GM18511 (cell line): ENCODE measurements at regions not wholly inside any gene's neighbourhood (a gene's known extent, or its start where the extent isn't known, plus 50 kb on each side); places are given as distances from the start of the nearest gene placed in this dataset.
"Not testable (repeated sequence)": the region's sequence is repeated elsewhere in the genome, so short reads cannot be mapped to it uniquely, and the experiment has no call there.

Experiments
- ATAC-seq: cut with Tn5 transposase; IDR thresholded peaks from one replicate; pipeline ENCODE4 v1.9.1; 2021; ENCODE audit warnings: mild to moderate bottlenecking, moderate library complexity; ENCODE audit not compliant: unreplicated experiment

DNA sequence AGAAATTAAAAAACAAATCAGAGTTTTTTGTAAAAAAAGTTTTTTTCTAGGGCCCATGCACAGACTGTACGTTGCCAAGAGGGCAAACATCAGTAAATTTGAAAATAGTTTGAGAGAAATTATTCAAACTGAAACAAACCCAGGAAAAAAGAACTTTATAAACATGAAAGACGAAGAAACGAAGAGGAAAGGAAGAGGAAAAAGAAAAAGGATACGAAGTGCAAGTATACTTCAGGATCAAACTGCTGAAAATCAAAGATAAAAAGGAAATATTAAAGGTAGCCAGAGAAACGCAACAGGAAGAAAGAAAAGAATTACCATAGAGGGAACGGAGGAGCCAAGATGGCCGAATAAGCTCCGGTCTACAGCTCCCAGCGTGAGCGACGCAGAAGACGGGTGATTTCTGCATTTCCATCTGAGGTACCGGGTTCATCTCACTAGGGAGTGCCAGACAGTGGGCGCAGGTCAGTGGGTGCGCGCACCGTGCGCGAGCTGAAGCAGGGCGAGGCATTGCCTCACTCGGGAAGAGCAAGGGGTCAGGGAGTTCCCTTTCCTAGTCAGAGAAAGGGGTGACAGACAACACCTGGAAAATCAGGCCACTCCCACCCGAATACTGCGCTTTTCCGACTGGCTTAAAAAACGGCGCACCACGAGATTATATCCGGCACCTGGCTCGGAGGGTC lies 94.4 kb upstream of the GAS1 start:
- ATAC-seq = not testable (repeated sequence)

DNA sequence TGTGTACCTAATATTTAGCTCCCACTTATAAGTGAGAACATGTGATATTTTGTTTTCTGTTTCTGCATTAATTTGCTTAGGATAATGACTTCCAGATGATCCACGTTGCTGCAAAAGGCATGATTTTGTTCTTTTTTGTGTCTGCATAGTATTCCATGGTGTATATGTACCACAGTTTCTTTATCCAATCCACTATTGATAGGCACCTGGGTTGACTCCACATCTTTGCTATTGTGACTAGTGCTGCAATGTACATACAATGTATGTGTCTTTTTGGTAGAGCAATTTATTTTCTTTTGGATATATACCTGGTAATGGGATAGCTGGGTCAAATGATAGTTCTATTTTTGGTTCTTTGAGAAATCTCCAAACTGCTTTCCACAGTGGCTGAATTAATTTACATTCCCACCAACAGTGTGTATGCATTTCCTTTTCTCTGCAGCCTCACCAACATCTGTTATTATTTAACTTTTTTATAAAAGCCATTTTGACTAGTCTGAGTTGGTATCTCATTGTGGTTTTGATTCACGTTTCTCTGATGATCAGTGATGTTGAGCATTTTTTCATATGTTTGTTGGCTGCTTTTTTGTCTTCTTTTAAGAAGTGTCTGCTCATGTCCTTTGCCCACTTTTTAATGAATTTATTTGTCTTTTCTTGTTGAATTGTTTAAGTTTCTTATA lies 102.8 kb upstream of the GAS1 start:
- not testable (repeated sequence) for ATAC-seq

DNA sequence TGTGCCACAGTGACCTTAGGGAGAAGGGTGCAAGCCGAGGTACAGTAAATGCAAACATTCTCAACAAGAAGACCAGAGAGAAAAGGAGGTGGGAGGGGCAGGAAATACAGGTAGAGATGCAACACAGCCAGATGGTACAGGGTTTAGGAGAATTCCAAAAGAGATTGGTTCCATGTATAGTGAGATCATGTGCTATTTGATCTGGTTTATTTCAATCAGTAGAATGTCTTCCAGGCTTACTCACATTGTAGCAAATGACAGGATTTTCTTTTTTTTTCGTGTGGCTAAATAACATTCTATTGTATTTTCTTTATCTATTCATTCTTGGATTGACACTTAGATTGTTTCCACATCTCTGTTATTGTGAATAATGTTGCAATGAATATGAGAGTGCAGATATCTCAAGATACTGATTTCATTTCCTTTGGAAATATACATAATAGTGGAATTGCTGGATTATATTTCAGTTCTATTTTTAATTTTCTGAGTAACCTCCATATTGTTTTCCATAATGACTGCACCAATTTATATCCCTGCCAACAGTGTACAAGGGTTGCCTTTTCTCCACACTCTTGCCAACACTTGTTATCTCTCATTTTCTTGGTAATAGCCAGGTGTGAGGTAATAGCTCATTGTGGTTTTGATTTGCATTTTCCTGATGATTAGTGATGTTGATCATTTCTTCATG lies 107.8 kb upstream of the GAS1 start:
- no peak for ATAC-seq

- no peak for ATAC-seq
Observed at GRCh38 chr9:87059772-87060171, 112.5 kb upstream of the GAS1 start.

DNA sequence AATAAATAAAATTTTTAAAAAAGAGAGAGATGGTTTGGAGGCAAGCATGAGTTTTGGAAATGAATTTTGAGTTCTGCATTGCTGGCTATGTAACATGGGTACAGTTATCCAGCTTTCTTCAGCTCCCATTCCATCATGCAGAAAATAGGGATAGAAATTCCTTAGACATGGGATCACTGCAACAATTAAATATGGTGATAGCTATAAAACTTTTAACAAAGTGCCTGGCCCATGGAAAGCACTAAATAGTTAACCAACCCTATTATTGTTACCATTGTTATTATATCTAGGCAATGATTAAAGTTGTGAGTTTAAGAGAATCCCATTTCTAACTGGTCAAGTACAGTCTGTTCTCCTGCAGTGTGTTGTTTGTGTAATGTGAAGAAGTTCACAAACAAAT lies 115.4 kb upstream of the GAS1 start:
- no peak for ATAC-seq

GRCh38 chr9:87063246-87063645 lies 115.9 kb upstream of the GAS1 start:
- ATAC-seq = no peak

DNA sequence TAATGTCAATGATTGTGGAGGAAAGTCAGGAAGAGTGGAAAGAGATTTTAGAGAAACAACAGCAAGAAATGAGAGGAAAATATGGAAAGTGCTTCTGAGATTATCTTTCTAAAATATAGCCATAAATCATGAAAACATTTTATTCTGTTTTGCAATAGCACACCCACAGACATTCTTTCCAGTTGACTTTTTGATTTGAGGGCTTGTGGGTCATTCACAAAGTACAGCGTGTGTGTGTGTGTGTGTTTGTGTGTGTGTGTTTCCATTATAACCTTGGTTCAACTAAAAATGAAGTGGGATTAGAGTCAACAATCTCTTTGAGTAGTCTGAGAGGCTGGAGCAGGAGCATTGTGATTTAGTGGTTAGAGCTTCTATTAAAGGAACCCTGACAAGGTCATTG lies 116.6 kb upstream of the GAS1 start:
- ATAC-seq = no peak

- ATAC-seq = no peak
Observed at GRCh38 chr9:87064311-87064710, 117.0 kb upstream of the GAS1 start.

DNA sequence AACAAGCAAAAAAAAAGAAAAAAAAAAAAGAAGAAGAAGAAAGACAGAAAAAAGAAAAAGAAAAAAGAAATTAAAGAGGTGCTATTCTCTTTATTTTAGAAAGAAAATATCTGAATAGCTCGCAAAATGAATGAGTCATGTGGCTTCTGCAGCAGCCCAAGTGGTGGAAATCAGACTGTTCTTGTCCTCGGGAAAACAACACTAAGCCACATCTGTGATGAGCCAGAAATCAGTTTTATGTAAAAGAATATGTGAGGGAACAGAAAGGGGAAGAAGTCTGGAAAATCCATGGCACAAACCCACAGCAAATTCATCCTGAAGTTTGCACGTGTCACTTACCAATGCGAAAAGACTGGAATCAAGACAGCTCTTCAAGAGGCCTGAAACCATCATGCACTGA lies 118.7 kb upstream of the GAS1 start:
- ATAC-seq = no peak

DNA sequence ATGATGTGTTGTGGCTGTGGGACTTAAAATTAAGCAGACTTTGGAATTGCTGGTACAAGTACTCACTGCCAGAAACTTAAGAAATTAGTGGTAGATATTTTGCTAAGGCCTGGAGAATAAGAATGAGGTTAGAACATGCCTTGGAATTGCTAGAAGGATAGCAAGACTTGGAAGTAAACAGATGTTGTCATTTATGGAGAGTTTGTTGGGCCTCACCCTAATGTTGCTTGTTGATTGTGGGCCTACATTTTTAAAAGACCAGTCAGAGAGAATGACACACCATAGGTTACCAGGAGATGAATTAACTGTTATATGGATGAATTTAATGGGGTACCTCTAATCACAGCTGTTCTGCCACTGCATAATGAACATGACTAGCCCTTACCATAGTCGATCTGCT lies 120.1 kb upstream of the GAS1 start:
- ATAC-seq = no peak

DNA sequence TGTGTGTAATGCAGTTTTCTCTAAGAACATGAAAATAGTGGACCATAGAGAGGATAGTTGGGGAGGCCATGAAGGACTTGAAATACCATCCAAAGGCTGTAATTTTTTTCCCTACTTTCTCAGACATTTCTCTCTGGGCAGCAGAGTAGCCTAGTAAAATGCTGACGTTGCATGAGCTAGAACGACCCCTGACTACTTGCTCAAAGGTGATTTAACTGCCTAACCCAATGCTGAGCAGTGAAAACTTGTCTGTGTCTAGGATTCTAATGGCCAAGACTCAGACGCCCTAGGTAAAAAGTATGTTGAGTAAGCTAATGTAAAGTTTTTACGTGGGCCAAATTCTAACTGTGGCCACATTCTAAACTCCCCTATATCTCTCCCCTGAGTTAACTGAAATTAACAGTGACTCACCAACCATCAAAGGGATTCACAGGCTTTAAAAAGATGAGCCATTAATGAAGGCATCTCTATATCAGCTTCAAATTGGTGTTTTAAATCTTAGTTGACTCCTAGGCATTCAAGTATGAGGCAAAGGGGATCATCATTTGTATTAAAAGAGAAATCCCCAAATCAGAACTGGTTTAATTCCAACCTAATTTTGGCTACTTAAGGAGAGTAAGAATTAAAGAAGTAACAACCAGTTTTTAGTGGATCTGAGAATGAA lies 121.0 kb upstream of the GAS1 start:
- ATAC-seq = no peak

DNA sequence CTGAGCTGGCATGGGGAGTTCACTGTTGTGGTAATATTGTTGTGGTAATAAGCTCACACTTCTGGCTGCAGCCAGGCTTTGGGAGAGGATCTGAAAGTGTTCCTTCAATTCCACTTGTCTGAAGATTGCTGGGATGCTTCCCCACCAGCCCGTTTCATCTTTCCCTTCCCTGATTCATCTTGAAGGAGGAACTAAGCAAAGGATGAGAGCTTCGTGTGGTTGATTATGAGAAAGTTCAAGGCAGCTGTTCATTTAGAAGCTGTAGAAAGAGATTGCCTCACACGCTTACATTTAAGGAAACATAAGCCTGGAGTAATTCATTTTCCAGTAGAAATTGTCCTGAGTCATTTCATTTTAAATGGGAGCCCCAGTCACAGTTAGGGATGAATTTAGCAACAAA lies 122.4 kb upstream of the GAS1 start:
- no peak for ATAC-seq

DNA sequence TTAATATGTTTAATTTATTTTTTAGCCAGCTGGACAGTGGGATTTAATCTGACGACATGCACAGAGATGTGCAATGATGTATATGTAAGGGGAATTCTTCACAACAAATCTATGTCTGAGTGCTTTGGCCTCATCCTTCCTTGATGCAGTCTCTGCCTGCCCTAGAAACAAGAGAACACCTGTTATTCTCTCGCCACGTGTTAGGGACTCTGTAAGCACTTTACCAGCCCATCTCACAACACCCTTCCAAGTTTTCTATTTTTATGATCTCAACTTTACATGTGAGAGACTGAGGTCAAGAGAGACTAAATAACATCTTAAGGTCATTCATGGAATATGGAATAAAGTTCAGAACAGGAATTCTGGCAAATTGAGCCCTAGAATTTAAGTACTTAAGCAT lies 123.0 kb upstream of the GAS1 start:
- ATAC-seq = no peak

DNA sequence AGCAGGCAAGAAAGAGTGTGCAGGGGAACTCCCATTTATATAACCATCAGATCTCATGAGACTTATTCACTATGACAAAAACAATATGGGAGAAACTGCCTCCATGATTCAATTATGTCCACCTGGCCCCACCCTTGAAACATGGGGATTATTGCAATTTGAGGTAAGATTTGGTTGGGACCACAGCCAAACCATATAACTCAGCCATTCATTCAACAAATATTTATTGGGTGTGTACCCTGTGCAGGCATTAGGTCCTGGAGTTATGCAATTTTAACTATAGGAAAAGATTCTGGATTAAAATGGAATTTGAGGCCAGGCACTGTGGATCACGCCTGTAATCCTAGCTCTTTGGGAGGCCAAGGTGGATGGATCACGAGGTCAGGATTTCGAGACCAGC lies 124.2 kb upstream of the GAS1 start:
- ATAC-seq = no peak

GRCh38 chr9:87073692-87074091 lies 126.4 kb upstream of the GAS1 start:
- no peak for ATAC-seq

GRCh38 chr9:87075537-87075936 lies 128.2 kb upstream of the GAS1 start:
- no peak for ATAC-seq

GRCh38 chr9:87076825-87077224 lies 129.5 kb upstream of the GAS1 start:
- no peak for ATAC-seq

GRCh38 chr9:87077986-87078385 lies 130.7 kb upstream of the GAS1 start:
- ATAC-seq = no peak

DNA sequence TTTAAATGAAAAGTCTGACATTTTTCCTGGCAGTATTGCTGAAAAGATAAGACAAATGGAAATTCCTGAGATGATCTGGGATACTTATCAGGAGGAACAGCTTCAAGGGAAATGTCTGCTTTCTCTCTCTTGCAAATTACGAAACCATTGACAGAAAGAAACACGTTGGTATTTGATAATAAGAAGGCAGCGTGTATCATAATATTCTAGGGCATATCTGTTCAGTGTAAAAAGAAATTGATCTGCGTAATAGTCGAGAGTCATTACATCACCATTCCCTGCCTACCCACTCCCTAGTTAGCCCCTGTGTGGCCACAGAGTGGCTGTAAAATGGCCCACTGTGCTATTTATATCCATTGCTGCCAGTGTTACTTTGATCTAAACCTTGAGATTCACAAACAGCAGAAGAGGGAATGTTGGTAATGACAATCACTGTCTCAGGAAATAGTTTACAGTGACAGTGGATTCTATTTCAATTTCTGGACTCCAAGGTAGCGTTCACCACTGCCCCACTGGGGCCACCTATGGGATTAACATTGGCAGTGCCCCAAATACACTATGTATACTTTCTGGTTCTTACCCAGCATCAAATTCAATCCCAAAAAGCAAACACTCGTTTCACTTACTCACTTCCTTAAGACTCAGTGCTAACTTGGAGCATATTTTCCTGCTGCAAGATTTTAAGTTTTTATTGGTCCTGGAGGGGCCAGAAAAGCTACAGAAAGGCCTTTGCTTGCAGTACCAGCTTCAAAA lies 133.4 kb upstream of the GAS1 start:
- ATAC-seq = no peak

DNA sequence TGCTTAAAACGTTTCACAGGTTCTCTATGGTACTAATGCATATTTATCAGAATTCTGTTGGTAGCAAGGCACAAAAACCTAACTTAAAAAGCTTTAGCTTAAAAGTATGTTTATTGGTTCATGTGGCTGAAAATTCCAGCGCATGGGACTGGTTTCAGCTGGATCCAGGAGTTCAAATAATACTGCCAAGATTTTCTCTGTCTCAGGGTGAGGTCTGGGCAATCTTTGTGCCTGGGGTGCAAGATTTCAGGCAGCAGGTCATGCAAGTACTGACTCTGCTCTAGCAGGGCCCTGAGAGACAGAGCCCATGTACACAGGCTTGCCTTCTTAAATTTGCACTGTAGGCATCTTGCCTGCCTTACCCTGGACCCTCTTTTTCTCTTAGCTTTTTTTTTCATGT lies 134.2 kb upstream of the GAS1 start:
- no peak for ATAC-seq

- no peak for ATAC-seq
Observed at GRCh38 chr9:87083986-87084385, 136.7 kb upstream of the GAS1 start.
